Activated CD4-positive, alpha-beta T cell treated with anti-CD3 and anti-CD28 coated beads, Interleukin-2, amount 50 U/mL, for 48 hours (primary cell): ENCODE measurements at regions not wholly inside any gene's neighbourhood (a gene's known extent, or its start where the extent isn't known, plus 50 kb on each side); places are given as distances from the start of the nearest gene placed in this dataset.
"Not testable (repeated sequence)": the region's sequence is repeated elsewhere in the genome, so short reads cannot be mapped to it uniquely, and the experiment has no call there.

Source experiments
- DNase-seq, 2 experiments: peaks; one replicate each; pipeline ENCODE4 v3.0.0-alpha.2; 2020

DNA sequence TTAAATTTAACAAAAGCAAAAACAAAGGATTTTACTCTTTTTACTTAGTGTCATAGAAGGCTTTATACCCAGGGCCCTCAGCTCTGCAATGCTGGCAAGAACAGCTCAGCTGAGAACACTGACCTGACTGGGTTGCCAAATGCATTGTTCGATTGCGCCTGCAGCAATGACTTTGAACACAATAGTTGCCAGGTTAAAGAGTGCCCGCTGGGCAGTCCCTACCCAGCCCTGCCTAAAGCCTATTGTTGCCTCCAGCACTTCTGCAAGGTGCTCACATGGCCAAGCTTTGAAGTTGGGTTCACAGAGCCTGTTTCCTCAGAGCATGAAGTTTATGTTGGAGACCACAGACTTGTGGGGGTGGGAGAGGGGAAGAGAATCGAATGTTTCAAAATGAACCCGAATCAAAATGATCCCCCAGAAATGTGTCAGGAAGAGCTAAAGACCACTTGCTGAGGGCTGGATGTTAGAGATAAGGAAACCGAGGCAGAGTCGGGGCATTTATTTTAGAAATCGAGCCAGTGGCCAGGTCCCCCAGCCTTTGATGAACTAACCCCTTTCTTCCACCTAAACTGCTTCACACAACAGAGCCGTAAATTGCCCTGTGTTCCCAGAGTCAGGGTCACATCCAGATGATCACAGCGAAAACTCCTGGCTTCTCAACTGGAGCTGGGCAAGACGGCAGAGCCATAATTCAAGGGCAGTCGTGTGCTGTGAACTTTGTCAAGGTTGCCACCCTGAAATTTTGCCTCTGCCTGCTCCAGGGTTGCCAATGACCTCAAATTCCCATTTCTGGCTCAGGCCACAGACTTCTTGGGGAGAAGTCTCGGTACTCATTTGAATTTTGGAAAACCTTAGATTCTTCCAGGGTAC, 55.0 kb downstream of the FOXA2 start:
- DNase-seq: no peak

- no peak for DNase-seq
These were observed 57.8 kb downstream of the FOXA2 start for GRCh38 chr20:22526512-22527012.

DNA sequence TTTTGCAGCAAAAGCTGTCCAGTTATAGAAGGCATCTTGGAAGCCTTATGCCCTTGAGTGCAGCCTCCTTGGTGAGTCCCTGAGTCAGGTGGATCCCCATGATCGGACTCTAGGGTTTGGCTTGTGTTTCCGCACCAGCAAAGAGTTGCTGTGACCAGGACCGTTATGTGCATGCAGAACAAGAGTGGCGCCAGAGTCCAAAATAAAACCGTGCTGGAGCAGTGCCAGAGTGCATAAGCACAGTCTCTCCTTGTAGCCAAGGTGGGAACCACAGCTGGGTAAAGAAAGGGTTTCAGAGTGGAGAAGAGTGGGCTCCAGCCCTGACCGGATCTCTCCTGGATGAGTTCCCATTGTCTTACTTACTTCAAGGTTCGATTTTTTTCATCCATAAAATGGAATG, 58.6 kb downstream of the FOXA2 start:
- no peak for DNase-seq

GRCh38 chr20:22525069-22525820, 59.1 kb downstream of the FOXA2 start:
- DNase-seq: no peak

DNA sequence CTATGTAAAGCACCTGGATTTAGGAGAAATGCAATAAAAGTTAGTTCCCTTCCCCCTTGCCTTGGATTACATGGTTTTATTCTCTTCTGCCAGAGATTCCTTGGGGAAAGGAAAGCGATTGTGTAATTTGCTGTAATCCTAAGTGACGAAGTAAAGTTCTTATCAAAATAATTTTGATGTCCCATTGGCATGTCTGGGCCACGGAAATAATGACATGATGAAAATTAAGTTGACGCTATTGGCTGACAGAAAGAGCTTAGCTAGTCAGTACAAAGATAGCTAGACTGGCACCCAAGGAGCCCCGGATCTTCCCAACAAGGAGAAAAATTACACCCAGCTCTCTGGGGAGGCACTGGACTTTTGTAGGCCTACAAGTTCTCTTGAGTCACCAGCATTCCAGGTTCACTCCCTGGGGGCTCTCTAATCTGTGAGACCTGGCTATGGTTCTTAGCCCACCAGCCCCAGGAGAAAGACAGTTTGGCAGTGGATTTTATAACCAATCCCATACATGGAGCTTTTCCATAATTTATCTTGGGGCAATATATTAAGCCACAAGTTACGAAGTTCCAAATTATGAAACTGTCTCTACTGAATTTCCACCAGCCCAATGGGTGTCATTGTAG, 59.9 kb downstream of the FOXA2 start:
- DNase-seq: no peak

GRCh38 chr20:22523499-22524392, 60.6 kb downstream of the FOXA2 start:
- DNase-seq: no peak

DNA sequence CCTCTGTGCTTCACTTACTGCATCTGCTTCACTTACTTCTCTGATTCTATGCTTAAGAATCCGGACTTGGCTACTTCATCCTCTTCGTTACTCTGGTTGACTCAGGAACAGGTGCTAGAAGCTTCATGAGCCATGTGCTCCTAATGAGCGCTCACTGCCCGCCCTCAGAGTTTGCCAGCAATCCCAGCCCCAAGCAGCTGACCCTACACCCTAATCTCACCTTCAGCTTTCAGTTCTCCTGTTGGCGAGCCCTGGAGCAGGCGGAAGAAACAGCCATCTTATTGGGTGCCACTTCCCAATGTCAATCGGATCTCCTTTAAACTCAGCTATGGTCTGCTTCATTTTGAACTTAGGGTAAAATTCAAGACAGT, 61.3 kb downstream of the FOXA2 start:
- no peak for DNase-seq

GRCh38 chr20:22522701-22523100, 61.7 kb downstream of the FOXA2 start:
- no peak for DNase-seq

DNA sequence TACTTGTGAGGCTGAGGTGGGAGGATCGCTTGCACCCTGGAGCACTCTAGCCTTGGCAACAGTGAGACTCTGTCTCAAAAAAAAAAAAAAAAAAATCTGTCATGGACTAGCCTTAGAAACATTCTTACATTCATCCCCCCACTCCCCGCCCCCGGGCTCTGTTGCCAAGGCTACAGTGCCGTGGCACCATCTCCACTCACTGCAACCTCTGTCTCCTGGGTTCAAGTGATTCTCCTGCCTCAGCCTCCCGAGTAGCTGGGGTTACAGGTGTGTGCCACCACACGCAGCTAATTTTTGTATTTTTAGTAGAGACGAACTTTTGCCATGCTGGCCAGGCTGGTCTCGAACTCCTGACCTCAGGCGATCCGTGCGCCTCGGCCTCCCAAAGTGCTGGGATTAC, 62.4 kb downstream of the FOXA2 start:
- not testable (repeated sequence) for DNase-seq

GRCh38 chr20:22520381-22520780, 64.0 kb downstream of the FOXA2 start:
- no peak for DNase-seq

- DNase-seq: no peak
These were observed 69.1 kb downstream of the FOXA2 start for GRCh38 chr20:22515264-22515663.

DNA sequence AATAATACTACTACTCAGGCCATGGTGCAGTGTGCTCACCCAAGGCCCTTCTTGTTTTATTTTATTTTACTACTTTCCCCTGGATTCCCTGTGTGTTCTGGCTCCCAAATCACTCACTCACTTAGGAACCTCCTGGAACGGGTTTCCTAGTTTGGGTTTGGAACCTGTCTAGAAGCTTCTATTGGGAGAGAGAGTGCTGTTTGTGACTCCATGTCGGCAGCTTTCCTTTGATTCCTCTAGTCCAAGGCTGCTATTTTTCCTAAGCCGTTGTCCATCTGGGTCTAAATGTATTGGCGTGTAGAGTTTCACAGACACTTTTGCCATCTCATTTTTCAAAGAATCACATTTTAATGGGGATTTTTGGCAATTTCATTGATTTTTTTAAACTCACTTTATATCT, 70.8 kb downstream of the FOXA2 start:
- DNase-seq: no peak

DNA sequence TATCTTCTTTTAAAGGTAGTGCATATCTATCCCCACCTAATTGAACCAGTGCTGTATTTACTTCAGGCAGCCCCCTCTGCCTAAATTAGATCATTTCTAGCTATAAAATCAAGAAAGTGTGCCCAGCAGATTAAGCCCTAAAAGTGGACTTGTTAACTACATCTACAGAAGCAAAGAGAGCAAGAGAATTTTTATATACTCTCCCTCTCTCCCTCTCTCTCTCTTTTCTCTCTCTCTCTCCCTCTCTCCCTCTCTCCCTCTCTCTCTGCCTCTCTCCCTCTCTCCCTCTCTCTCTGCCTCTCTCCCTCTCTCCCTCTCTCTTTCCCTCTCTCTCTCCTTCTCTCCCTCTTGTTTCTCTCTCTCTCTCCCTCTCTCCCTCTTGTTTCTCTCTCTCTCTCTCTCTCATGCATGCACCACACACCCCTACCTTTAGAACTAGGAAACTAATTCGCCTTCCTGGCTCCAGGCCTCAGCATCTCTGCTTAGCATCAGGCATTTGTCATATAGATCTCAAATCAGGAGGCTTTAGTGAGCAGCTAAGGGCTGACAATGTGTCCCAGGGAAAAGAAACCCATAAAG, 71.4 kb downstream of the FOXA2 start:
- no peak for DNase-seq

- no peak for DNase-seq
These were observed 72.1 kb downstream of the FOXA2 start for GRCh38 chr20:22511943-22512910.

GRCh38 chr20:22509843-22510147, 74.6 kb downstream of the FOXA2 start:
- DNase-seq: no peak

DNA sequence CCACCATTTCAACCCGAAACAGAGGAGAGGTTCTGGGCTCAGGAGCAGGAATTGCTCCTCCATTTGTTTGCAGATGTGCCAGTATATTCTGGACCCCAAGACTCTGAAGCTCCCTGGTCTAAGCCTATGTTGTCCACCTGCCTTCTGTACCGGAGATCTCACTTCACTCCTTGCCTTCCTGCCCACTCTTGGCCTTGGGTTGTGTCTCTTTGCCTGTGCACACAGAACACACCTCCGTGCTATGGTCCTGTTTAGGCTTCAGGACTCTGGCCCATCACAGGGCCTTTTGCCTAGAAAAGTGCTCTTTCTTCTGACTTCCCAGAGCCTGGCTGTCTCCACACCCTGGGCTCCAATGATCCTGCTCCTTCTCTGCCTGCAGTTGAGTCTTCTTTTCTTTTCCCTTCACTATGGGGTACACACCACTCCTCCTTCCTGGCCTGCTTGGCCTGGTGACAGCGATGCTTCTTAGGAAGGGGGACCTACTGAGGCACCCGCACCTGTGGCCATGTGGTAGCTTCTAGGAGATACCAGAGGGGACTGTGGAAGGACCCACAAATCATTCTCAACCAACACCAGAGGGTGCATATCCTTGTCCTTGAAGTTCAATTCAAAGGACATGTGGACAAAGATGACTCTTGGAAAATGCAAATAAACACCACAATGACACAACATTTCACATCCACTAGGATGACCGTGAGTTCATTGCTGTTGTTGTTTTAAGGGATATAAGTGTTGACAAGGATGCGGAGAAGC, 75.1 kb downstream of the FOXA2 start:
- no peak for DNase-seq

- DNase-seq: no peak
These were observed 75.9 kb downstream of the FOXA2 start for GRCh38 chr20:22508426-22508825.

DNA sequence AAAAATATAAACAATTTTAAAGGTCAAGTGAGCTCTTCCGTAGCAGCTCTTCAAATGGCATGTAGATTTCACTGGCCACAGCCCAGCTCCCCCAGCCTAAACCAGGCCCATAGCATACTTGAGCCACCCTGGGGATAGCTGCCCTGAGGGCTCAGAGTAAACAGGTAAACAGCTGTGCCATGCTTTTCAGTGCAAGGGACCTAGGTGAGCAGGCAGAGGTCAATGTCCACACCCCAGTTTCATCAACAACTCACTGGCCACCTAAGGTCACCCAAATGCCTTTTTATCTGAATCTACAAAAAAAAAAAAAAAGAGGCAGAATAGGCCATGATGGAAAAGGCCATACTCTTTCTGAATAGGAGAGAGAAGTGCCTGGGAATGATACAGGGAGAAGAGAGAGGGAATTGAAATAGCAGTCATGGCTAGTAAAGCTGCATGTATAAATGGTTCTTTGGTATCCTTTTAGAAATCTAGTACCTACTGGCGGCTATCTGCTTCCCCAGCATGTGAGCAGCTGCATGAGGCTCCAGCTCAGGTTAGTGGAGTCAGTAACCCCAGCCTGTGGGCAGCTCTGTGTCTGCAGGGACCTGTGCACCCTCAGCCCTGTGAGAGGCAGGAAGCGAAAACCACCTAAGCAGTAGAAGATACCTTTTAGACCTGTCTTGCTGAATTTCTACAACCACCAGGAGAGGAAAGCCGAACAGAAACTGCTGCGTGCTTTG, 77.0 kb downstream of the FOXA2 start:
- DNase-seq: no peak

- no peak for DNase-seq
These were observed 77.5 kb downstream of the FOXA2 start for GRCh38 chr20:22506827-22507226.
